WERI-Rb-1 (cell line): ENCODE measurements at regions not wholly inside any gene's neighbourhood (a gene's known extent, or its start where the extent isn't known, plus 50 kb on each side); places are given as distances from the start of the nearest gene placed in this dataset.

Experiments
- DNase-seq: peaks from one replicate; pipeline ENCODE4 v3.0.0-alpha.2; 2020
- H3K27ac ChIP-seq: fragments of 250-450 bp; sonication (Bioruptor Pico); 2 replicates; pipeline ENCODE4 v1.5.1; 2020; ENCODE audit warnings: mild to moderate bottlenecking, moderate library complexity
- H3K27me3 ChIP-seq: fragments of 250-450 bp; sonication (Bioruptor Pico); 2 replicates; pipeline ENCODE4 v1.5.1; 2021; ENCODE audit warnings: mild to moderate bottlenecking, low read depth, moderate library complexity; ENCODE audit not compliant: insufficient read depth, severe bottlenecking
- H3K36me3 ChIP-seq: fragments of 250-450 bp; sonication (Bioruptor Pico); 2 replicates; pipeline ENCODE4 v1.5.1; 2020; ENCODE audit warnings: mild to moderate bottlenecking, moderate library complexity
- H3K4me3 ChIP-seq: 2 replicates; pipeline ENCODE4 v1.5.1; 2011; ENCODE audit warnings: low read depth, mild to moderate bottlenecking, control low read depth, low read length
- H3K9me3 ChIP-seq: fragments of 250-450 bp; sonication (Bioruptor Pico); 2 replicates; pipeline ENCODE4 v1.5.1; 2021; ENCODE audit warnings: mild to moderate bottlenecking, moderate library complexity; ENCODE audit not compliant: severe bottlenecking
- CTCF ChIP-seq: IDR thresholded peaks from 2 replicates; pipeline ENCODE4 v1.5.1; 2011; ENCODE audit warnings: low read depth, mild to moderate bottlenecking, control low read depth, inconsistent platforms, low read length

GRCh38 chr3:43787330-43787729, 96.6 kb downstream of the ABHD5 start:
- H3K36me3 ChIP-seq, result no peaks in the 10 kb centered on the region
- H3K27me3 ChIP-seq, result no peaks in the 10 kb centered on the region
- H3K4me3 ChIP-seq, result no peak overlapping the region
- no peaks in the 10 kb centered on the region for H3K9me3 ChIP-seq
- no peak overlapping the region for H3K27ac ChIP-seq
- no peak for TF ChIP-seq CTCF
- DNase-seq, result no peak

GRCh38 chr3:43789028-43789427, 98.3 kb downstream of the ABHD5 start:
- Histone ChIP-seq H3K36me3 (no peaks in the 10 kb centered on the region), H3K27ac (no peak overlapping the region), H3K27me3 (no peaks in the 10 kb centered on the region), H3K4me3 (no peak overlapping the region), H3K9me3 (no peaks in the 10 kb centered on the region)
- no peak for DNase-seq
- no peak for TF ChIP-seq CTCF

- Histone ChIP-seq H3K27ac (no peak overlapping the region), H3K4me3 (no peak overlapping the region)
- TF ChIP-seq CTCF, result no peak
Measured at GRCh38 chr3:43790060-43790459, 99.3 kb downstream of the ABHD5 start.

GRCh38 chr3:43790476-43790875, 99.7 kb downstream of the ABHD5 start:
- Histone ChIP-seq H3K36me3 (no peaks in the 10 kb centered on the region), H3K27me3 (no peaks in the 10 kb centered on the region), H3K9me3 (no peaks in the 10 kb centered on the region), H3K4me3 (no peak overlapping the region), H3K27ac (no peak overlapping the region)
- no peak for TF ChIP-seq CTCF
- no peak for DNase-seq

More at GRCh38 chr3:43790060-43790459, 99.3 kb downstream of the ABHD5 start:
- no peaks in the 10 kb centered on the region for H3K27me3 ChIP-seq
- H3K9me3 ChIP-seq, result no peaks in the 10 kb centered on the region
- no peaks in the 10 kb centered on the region for H3K36me3 ChIP-seq
- DNase-seq, result no peak

GRCh38 chr3:43791246-43791645, 100.5 kb downstream of the ABHD5 start:
- TF ChIP-seq CTCF, result no peak
- DNase-seq, result no peak
- Histone ChIP-seq H3K9me3 (no peaks in the 10 kb centered on the region), H3K27me3 (no peaks in the 10 kb centered on the region), H3K4me3 (no peak overlapping the region), H3K36me3 (no peaks in the 10 kb centered on the region), H3K27ac (no peak overlapping the region)

GRCh38 chr3:43792904-43793303, 102.2 kb downstream of the ABHD5 start:
- no peak overlapping the region for H3K27ac ChIP-seq
- no peak for DNase-seq
- no peak overlapping the region for H3K4me3 ChIP-seq
- no peaks in the 10 kb centered on the region for H3K27me3 ChIP-seq
- no peak for TF ChIP-seq CTCF
- H3K36me3 ChIP-seq, result no peaks in the 10 kb centered on the region
- H3K9me3 ChIP-seq, result no peaks in the 10 kb centered on the region
